HCT116 (cell line): ENCODE measurements at regions not wholly inside any gene's neighbourhood (a gene's known extent, or its start where the extent isn't known, plus 50 kb on each side); places are given as distances from the start of the nearest gene placed in this dataset.

ENCODE experiments used
- ATAC-seq: fragments of 200-7000 bp; cut with Tn5 transposase; 2 replicates; pipeline ENCODE4 v1.9.1; 2020; ENCODE audit warnings: mild to moderate bottlenecking, moderate library complexity
- BruUV-seq: library from RNA; stranded (reverse); fragments of 400-500 nt; replicated peaks from 2 replicates; lab custom pipeline; 2021; lab: Mats Ljungman, UMichigan
- CTCF ChIA-PET: fragments of 300-600 bp; sonication (Branson Sonifier 250); formaldehyde crosslinking; loops from one replicate; lab custom pipeline; 2021; ENCODE audit warnings: antibody characterized with exemption; lab: Charles Lee
- POLR2A ChIA-PET: fragments of 300-600, 350-600 bp; sonication (Branson Sonifier 250); formaldehyde crosslinking; loops from one replicate; lab custom pipeline; 2021; ENCODE audit warnings: antibody characterized with exemption; lab: Charles Lee
- RAD21 ChIA-PET, 2 experiments: fragments of 300-600 bp; sonication (Branson Sonifier 250); formaldehyde crosslinking; loops; one replicate each; lab custom pipeline; 2023; ENCODE audit warnings: low total read pairs in 2 of 2; ENCODE audit not compliant: uncharacterized antibody in 2 of 2, unreplicated experiment in 2 of 2, low non-redundant PET in 1 of 2; lab: Charles Lee
- DNase-seq: peaks from one replicate; pipeline ENCODE4 v3.0.0-alpha.2; 2010; ENCODE audit warnings: low read depth, low spot score
- H2AFZ ChIP-seq: fragments of 200-600 bp; shearing (Covaris generic), sonication (generic); 2 replicates; pipeline ENCODE4 v1.6.1; 2017; ENCODE audit warnings: low read depth, mixed run types, mixed read lengths, antibody characterized with exemption, low read length; ENCODE audit not compliant: poor library complexity, severe bottlenecking
- H3K27ac ChIP-seq: 2 replicates; pipeline ENCODE4 v1.5.1; 2012; ENCODE audit warnings: low read depth, low read length
- H3K27me3 ChIP-seq: fragments of 200-600 bp; sonication (generic); 2 replicates; pipeline ENCODE4 v1.6.1; 2016; ENCODE audit warnings: mixed run types, low read length, mixed read lengths; ENCODE audit not compliant: insufficient read depth
- H3K36me3 ChIP-seq, 2 experiments: fragments of 200-500 bp in 1 of 2; fragments of 200-600 bp in 1 of 2; sonication (Bioruptor generic) in 1 of 2; sonication (generic) in 1 of 2; 2 replicates each; pipeline versions ENCODE4 v1.5.1 to v1.6.1; 2014 to 2016; ENCODE audit warnings: low read length in 2 of 2, inconsistent platforms in 1 of 2, mixed read lengths in 1 of 2, mixed run types in 1 of 2; ENCODE audit not compliant: insufficient read depth in 2 of 2, control insufficient read depth in 1 of 2
- H3K4me1 ChIP-seq, 2 experiments: fragments of 200-600 bp in 1 of 2; sonication (generic) in 1 of 2; 2 replicates each; pipeline versions ENCODE4 v1.5.1 to v1.6.1; 2012 to 2017; ENCODE audit warnings: low read length in 2 of 2, inconsistent platforms in 1 of 2, mild to moderate bottlenecking in 1 of 2, mixed read lengths in 1 of 2, mixed run types in 1 of 2, moderate library complexity in 1 of 2; ENCODE audit not compliant: insufficient read depth in 2 of 2, control insufficient read depth in 1 of 2
- H3K4me2 ChIP-seq: fragments of 200-600 bp; sonication (generic); 2 replicates; pipeline ENCODE4 v1.6.1; 2017; ENCODE audit warnings: mixed run types, low read length, mixed read lengths
- H3K4me3 ChIP-seq, 2 experiments: fragments of 200-600 bp in 1 of 2; sonication (generic) in 1 of 2; replicated peaks in 1 of 2; 2 replicates each; pipeline ENCODE4 v1.5.1; 2011 to 2016; ENCODE audit warnings: low read length in 2 of 2, control low read depth in 1 of 2, low read depth in 1 of 2, mild to moderate bottlenecking in 1 of 2, mixed read lengths in 1 of 2, mixed run types in 1 of 2
- H3K79me2 ChIP-seq: fragments of 200-600 bp; sonication (generic); 2 replicates; pipeline ENCODE4 v1.6.1; 2017; ENCODE audit warnings: mild to moderate bottlenecking, mixed run types, low read length, moderate library complexity, mixed read lengths; ENCODE audit not compliant: insufficient read depth
- H3K9ac ChIP-seq: fragments of 200-600 bp; sonication (generic); 2 replicates; pipeline ENCODE4 v1.6.1; 2016; ENCODE audit warnings: low read length, mixed read lengths
- H3K9me2 ChIP-seq: fragments of 200-600 bp; sonication (generic), shearing (Covaris generic); 2 replicates; pipeline ENCODE4 v1.6.1; 2017; ENCODE audit warnings: mixed run types, mild to moderate bottlenecking, moderate library complexity; ENCODE audit not compliant: insufficient read depth
- H3K9me3 ChIP-seq, 2 experiments: fragments of 200-500 bp in 1 of 2; fragments of 200-600 bp in 1 of 2; sonication (Bioruptor generic) in 1 of 2; sonication (generic) in 1 of 2; 2 replicates each; pipeline ENCODE4 v1.6.1; 2014 to 2017; ENCODE audit warnings: low read length in 2 of 2, mixed read lengths in 2 of 2, inconsistent platforms in 1 of 2, low read depth in 1 of 2, mild to moderate bottlenecking in 1 of 2, mixed run types in 1 of 2, moderate library complexity in 1 of 2; ENCODE audit not compliant: control insufficient read depth in 1 of 2, insufficient read depth in 1 of 2
- H4K20me1 ChIP-seq: fragments of 200-600 bp; sonication (generic), shearing (Covaris generic); 2 replicates; pipeline ENCODE4 v1.6.1; 2017; ENCODE audit warnings: mixed run types, mild to moderate bottlenecking, moderate library complexity; ENCODE audit not compliant: insufficient read depth
- CBX3 ChIP-seq: IDR thresholded peaks from 2 replicates; pipeline ENCODE4 v1.6.1; 2012; ENCODE audit warnings: low read depth
- CTCF ChIP-seq, 3 experiments: fragments of 200-600 bp in 1 of 3; sonication (generic) in 1 of 3; IDR thresholded peaks in 2 of 3; conservative IDR thresholded peaks in 1 of 3; 2 replicates each; pipeline ENCODE4 v1.5.1; 2012 to 2017; ENCODE audit warnings: low read depth in 2 of 3, low read length in 2 of 3, antibody characterized with exemption in 1 of 3, borderline replicate concordance in 1 of 3, control low read depth in 1 of 3, mild to moderate bottlenecking in 1 of 3, mixed read lengths in 1 of 3, mixed run types in 1 of 3, moderate library complexity in 1 of 3; ENCODE audit not compliant: insufficient read depth in 1 of 3
- EGR1 ChIP-seq: IDR thresholded peaks from 2 replicates; pipeline ENCODE4 v1.6.1; 2012; ENCODE audit warnings: low read depth
- EZH2 ChIP-seq: fragments of 200-600 bp; sonication (generic); IDR thresholded peaks from 2 replicates; pipeline ENCODE4 v1.6.1; 2017; ENCODE audit warnings: antibody characterized with exemption, mixed run types
- EZH2phosphoT487 ChIP-seq: fragments of 200-600 bp; IDR thresholded peaks from 2 replicates; pipeline ENCODE4 v1.6.1; 2018; ENCODE audit warnings: antibody characterized with exemption, borderline replicate concordance
- POLR2A ChIP-seq: IDR thresholded peaks from 2 replicates; pipeline ENCODE4 v1.7.0; 2011; ENCODE audit warnings: borderline replicate concordance; ENCODE audit not compliant: insufficient read depth, insufficient read length; ENCODE audit errors: extremely low read depth
- POLR2AphosphoS5 ChIP-seq: IDR thresholded peaks from 2 replicates; pipeline ENCODE4 v1.6.1; 2011; ENCODE audit warnings: mild to moderate bottlenecking, low read depth, low read length, moderate library complexity
- SP1 ChIP-seq: IDR thresholded peaks from 2 replicates; pipeline ENCODE4 v1.6.1; 2012; ENCODE audit warnings: low read depth
- TCF7L2 ChIP-seq: IDR thresholded peaks from 2 replicates; pipeline ENCODE4 v1.7.0; 2011; ENCODE audit warnings: borderline replicate concordance, inconsistent platforms; ENCODE audit not compliant: insufficient read depth, insufficient read length; ENCODE audit errors: extremely low read depth
- YY1 ChIP-seq: IDR thresholded peaks from 2 replicates; pipeline ENCODE4 v1.6.1; 2011; ENCODE audit warnings: low read length, low read depth, moderate library complexity, mild to moderate bottlenecking; ENCODE audit not compliant: insufficient replicate concordance; ENCODE audit errors: extremely low read depth
- intact Hi-C: fragments of 100-400 bp; cut with micrococcal nuclease; formaldehyde crosslinking; loops from 2 replicates; pipeline ENCODE4 v1.10.0; 2022
- TF ChIP-seq, protein P1 (sequence below): IDR thresholded peaks from 2 replicates; pipeline ENCODE4 v1.6.1; 2012
- TF ChIP-seq, protein P2 (sequence below): IDR thresholded peaks from 2 replicates; pipeline ENCODE4 v1.6.1; 2011; ENCODE audit warnings: mild to moderate bottlenecking, low read length, moderate library complexity; ENCODE audit not compliant: insufficient replicate concordance; ENCODE audit errors: extremely low read depth

DNA sequence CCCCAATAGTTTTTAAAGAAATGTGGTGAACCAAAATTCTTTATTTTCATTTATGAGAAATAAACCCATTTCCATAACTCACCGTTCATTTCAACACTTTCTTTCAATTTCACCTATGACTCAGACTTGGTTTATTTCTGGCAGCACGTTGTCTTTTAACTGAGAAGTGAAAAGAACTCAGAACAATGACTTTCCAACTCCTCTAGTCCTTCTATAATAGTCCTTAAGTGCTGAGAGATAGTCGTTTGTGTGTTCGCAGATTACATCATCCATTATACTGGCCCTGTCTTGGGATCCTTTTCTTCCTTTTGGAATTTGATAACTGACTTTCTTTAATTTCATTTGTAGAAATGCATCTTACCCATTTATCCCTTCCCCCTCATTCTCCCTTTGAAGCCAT lies 113.6 kb downstream of the GLUD2 start (continued):
- TF ChIP-seq TCF7L2 (no peak), YY1 (no peak)
- TF ChIP-seq, all 23 proteins: peak for 0

DNA sequence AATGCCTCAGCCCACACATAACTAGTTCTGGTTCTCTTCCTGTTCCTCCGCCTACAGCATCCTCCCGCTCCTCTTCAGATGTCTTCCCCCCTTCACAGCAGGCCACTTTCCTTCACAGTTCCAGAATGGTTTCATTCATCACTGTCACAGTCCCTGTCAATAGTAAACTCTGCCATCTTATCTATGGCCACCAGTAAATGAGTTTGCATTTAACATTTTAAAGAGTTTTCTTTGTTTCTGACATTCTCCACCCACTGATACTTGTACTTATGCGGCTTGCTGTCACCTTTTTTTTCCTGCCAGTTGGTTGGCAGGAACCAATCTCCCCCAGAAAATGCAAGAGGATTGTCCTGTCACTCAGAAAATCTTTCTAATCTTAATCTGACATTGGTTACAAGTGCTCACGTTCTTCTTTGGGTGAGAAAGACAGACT lies 114.1 kb downstream of the GLUD2 start:
- no peaks in the 10 kb centered on the region for H3K79me2 ChIP-seq
- CTCF ChIA-PET, result no interaction called here
- no peak for DNase-seq
- no peaks in the 10 kb centered on the region for H3K36me3 ChIP-seq
- no peak overlapping the region for H2AFZ ChIP-seq
- POLR2A ChIA-PET, result no interaction called here
- H3K9me3 ChIP-seq, result no peaks in the 10 kb centered on the region
- intact Hi-C loops, result no loop called here
- H3K27ac ChIP-seq, result no peak overlapping the region
- no peaks in the 10 kb centered on the region for H3K27me3 ChIP-seq
- no TSS peak for BruUV-seq
- H3K9me2 ChIP-seq, result no peaks in the 10 kb centered on the region
- RAD21 ChIA-PET, result no interaction called here
- no peak overlapping the region for H3K4me3 ChIP-seq
- H3K4me1 ChIP-seq, result no peaks in the 10 kb centered on the region
- no peaks in the 10 kb centered on the region for H4K20me1 ChIP-seq
- H3K4me2 ChIP-seq, result no peak overlapping the region
- TF ChIP-seq SP1 (no peak), EZH2phosphoT487 (no peak), POLR2A (no peak), POLR2AphosphoS5 (no peak), CBX3 (no peak)
- TF ChIP-seq, protein P1, sequence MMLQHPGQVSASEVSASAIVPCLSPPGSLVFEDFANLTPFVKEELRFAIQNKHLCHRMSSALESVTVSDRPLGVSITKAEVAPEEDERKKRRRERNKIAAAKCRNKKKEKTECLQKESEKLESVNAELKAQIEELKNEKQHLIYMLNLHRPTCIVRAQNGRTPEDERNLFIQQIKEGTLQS, result no peak
- TF ChIP-seq, all 23 proteins: peak for 0
- ATAC-seq, result no peak
- H3K9ac ChIP-seq, result no peak overlapping the region

DNA sequence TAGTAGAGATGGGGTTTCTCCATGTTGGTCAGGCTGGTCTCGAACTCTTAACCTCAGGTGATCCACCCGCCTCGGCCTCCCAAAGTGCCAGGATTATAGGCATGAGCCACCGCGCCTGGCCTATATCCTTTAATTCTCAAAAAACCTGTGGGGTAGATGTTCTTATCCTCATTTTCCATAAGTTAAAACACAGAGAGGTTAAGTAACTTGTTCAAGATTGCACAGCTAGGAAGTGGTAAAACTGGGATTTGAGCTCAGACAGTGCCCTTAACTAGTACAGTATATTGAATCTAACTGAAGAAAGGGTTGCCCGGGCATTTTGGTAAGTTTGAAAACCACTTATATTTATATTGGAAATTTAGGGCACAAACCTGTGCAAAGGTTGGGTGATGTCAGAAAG lies 116.0 kb downstream of the GLUD2 start:
- ChIA-PET RAD21 (no interaction called here), CTCF (no interaction called here), POLR2A (no interaction called here)
- Histone ChIP-seq H4K20me1 (no peaks in the 10 kb centered on the region), H3K27me3 (no peaks in the 10 kb centered on the region), H2AFZ (no peak overlapping the region), H3K36me3 (no peaks in the 10 kb centered on the region), H3K9ac (no peak overlapping the region), H3K9me2 (no peaks in the 10 kb centered on the region), H3K4me3 (no peak overlapping the region), H3K9me3 (no peaks in the 10 kb centered on the region), H3K4me1 (no peaks in the 10 kb centered on the region), H3K79me2 (no peaks in the 10 kb centered on the region), H3K27ac (no peak overlapping the region), H3K4me2 (no peak overlapping the region)
- TF ChIP-seq EZH2 (no peak), EGR1 (no peak), CTCF (IDR thresholded peaks at IDR 0.05 in 2 of 3, conservative IDR thresholded peaks at IDR 0.05 in 1 of 3; ENCODE audit: borderline replicate concordance in 1 of 3, insufficient read depth in 1 of 3, low read depth in 2 of 3, low read length in 2 of 3) (no peak)
- TF ChIP-seq, protein P2, sequence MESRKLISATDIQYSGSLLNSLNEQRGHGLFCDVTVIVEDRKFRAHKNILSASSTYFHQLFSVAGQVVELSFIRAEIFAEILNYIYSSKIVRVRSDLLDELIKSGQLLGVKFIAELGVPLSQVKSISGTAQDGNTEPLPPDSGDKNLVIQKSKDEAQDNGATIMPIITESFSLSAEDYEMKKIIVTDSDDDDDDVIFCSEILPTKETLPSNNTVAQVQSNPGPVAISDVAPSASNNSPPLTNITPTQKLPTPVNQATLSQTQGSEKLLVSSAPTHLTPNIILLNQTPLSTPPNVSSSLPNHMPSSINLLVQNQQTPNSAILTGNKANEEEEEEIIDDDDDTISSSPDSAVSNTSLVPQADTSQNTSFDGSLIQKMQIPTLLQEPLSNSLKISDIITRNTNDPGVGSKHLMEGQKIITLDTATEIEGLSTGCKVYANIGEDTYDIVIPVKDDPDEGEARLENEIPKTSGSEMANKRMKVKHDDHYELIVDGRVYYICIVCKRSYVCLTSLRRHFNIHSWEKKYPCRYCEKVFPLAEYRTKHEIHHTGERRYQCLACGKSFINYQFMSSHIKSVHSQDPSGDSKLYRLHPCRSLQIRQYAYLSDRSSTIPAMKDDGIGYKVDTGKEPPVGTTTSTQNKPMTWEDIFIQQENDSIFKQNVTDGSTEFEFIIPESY, result no peak
- intact Hi-C loops, result no loop called here
- DNase-seq, result no peak
- BruUV-seq, result no TSS peak
- ATAC-seq, result no peak
